IMR-90 (cell line): ENCODE measurements at regions not wholly inside any gene's neighbourhood (a gene's known extent, or its start where the extent isn't known, plus 50 kb on each side); places are given as distances from the start of the nearest gene placed in this dataset.

Source experiments
- ATAC-seq: fragments of 200-7000 bp; cut with Tn5 transposase; 2 replicates; pipeline ENCODE4 v1.9.1; 2020; ENCODE audit warnings: low read depth, mild to moderate bottlenecking, moderate library complexity
- BruUV-seq: library from RNA; stranded (reverse); fragments of 400-500 nt; replicated peaks from 2 replicates; lab custom pipeline; 2021; lab: Mats Ljungman, UMichigan
- CTCF ChIA-PET: fragments of 300-600 bp; formaldehyde crosslinking; extraction: SDS; loops from one replicate; lab custom pipeline; 2021; ENCODE audit warnings: antibody characterized with exemption; lab: Yijun Ruan, JAX
- POLR2A ChIA-PET: fragments of 300-600 bp; sonication (Branson Sonifier 250); formaldehyde crosslinking; loops from one replicate; lab custom pipeline; 2022; ENCODE audit warnings: antibody characterized with exemption; ENCODE audit not compliant: unreplicated experiment; lab: Charles Lee
- DNase-seq: peaks from one replicate; pipeline ENCODE4 v3.0.0; 2013
- H2AFZ ChIP-seq: replicated peaks from 2 replicates; pipeline ENCODE3; 2013; ENCODE audit warnings: low read length, mild to moderate bottlenecking; ENCODE audit not compliant: poor library complexity
- H2AK5ac ChIP-seq: 2 replicates; pipeline ENCODE4 v1.6.1; 2013; ENCODE audit warnings: low read depth, low read length, inconsistent platforms
- H2AK9ac ChIP-seq: replicated peaks from 2 replicates; pipeline ENCODE3; 2013; ENCODE audit warnings: mild to moderate bottlenecking, low read depth, low read length, moderate library complexity; ENCODE audit not compliant: poor library complexity
- H2BK120ac ChIP-seq: 2 replicates; pipeline ENCODE4 v1.6.1; 2013; ENCODE audit warnings: low read depth, low read length, inconsistent platforms
- H2BK15ac ChIP-seq: 3 replicates; pipeline ENCODE4 v1.6.1; 2013; ENCODE audit warnings: low read depth, low read length, inconsistent platforms
- H2BK20ac ChIP-seq: 2 replicates; pipeline ENCODE4 v1.6.1; 2013; ENCODE audit warnings: low read depth, mild to moderate bottlenecking, inconsistent platforms, low read length, moderate library complexity
- H2BK5ac ChIP-seq: 2 replicates; pipeline ENCODE4 v1.6.1; 2013; ENCODE audit warnings: mild to moderate bottlenecking, low read depth, low read length, inconsistent platforms; ENCODE audit not compliant: poor library complexity, severe bottlenecking
- H3K14ac ChIP-seq: replicated peaks from 2 replicates; pipeline ENCODE4 v1.6.1; 2013; ENCODE audit warnings: low read depth, low read length, inconsistent platforms
- H3K18ac ChIP-seq: 2 replicates; pipeline ENCODE4 v1.6.1; 2013; ENCODE audit warnings: low read depth, low read length, control low read depth
- H3K23ac ChIP-seq: 2 replicates; pipeline ENCODE4 v1.6.1; 2013; ENCODE audit warnings: low read depth, low read length, inconsistent platforms
- H3K27ac ChIP-seq: 2 replicates; pipeline ENCODE4 v1.5.1; 2013; ENCODE audit warnings: mild to moderate bottlenecking, control low read depth, low read length; ENCODE audit not compliant: insufficient read depth
- H3K27me3 ChIP-seq: 2 replicates; pipeline ENCODE4 v1.6.1; 2013; ENCODE audit warnings: low read length; ENCODE audit not compliant: control insufficient read depth, insufficient read depth
- H3K36me3 ChIP-seq: 2 replicates; pipeline ENCODE4 v1.6.1; 2013; ENCODE audit warnings: low read length, mixed read lengths; ENCODE audit not compliant: control insufficient read depth, insufficient read depth
- H3K4ac ChIP-seq: 2 replicates; pipeline ENCODE4 v1.6.1; 2013; ENCODE audit warnings: low read depth, low read length, inconsistent platforms
- H3K4me1 ChIP-seq: 2 replicates; pipeline ENCODE4 v1.6.1; 2013; ENCODE audit warnings: low read length, mixed read lengths; ENCODE audit not compliant: control insufficient read depth, insufficient read depth
- H3K4me2 ChIP-seq: 2 replicates; pipeline ENCODE4 v1.6.1; 2013; ENCODE audit warnings: low read depth, mild to moderate bottlenecking, control low read depth, low read length, moderate library complexity
- H3K4me3 ChIP-seq: 2 replicates; pipeline ENCODE4 v1.5.1; 2013; ENCODE audit warnings: low read depth, mild to moderate bottlenecking, control low read depth, low read length, moderate library complexity; ENCODE audit not compliant: insufficient read depth
- H3K56ac ChIP-seq: 2 replicates; pipeline ENCODE4 v1.6.1; 2013; ENCODE audit warnings: low read length, inconsistent platforms; ENCODE audit not compliant: insufficient read depth; ENCODE audit errors: extremely low read depth
- H3K79me1 ChIP-seq, 2 experiments: 2 replicates each; pipeline ENCODE4 v1.6.1; 2013; ENCODE audit warnings: low read length in 2 of 2, inconsistent platforms in 1 of 2, low read depth in 1 of 2
- H3K9ac ChIP-seq: 2 replicates; pipeline ENCODE4 v1.6.1; 2013; ENCODE audit warnings: low read depth, low read length, control low read depth
- H3K9me1 ChIP-seq: 2 replicates; pipeline ENCODE4 v1.6.1; 2013; ENCODE audit warnings: low read length, inconsistent platforms; ENCODE audit not compliant: insufficient read depth
- H3K9me3 ChIP-seq: 2 replicates; pipeline ENCODE4 v1.6.1; 2013; ENCODE audit warnings: low read length; ENCODE audit not compliant: control insufficient read depth, insufficient read depth
- H4K20me1 ChIP-seq: 2 replicates; pipeline ENCODE4 v1.6.1; 2013; ENCODE audit warnings: low read length, inconsistent platforms; ENCODE audit not compliant: insufficient read depth
- H4K5ac ChIP-seq: 2 replicates; pipeline ENCODE4 v1.6.1; 2013; ENCODE audit warnings: mild to moderate bottlenecking, low read depth, low read length, control low read depth
- H4K8ac ChIP-seq, 2 experiments: 2 replicates each; pipeline ENCODE4 v1.6.1; 2013; ENCODE audit warnings: low read depth in 2 of 2, low read length in 2 of 2, control low read depth in 1 of 2, inconsistent platforms in 1 of 2
- H4K91ac ChIP-seq: 2 replicates; pipeline ENCODE4 v1.6.1; 2013; ENCODE audit warnings: low read depth, low read length, inconsistent platforms; ENCODE audit not compliant: insufficient read depth
- BHLHE40 ChIP-seq: fragments of 150-350 bp; IDR thresholded peaks from 2 replicates; pipeline ENCODE4 v1.6.1; 2016; ENCODE audit warnings: mild to moderate bottlenecking, low read depth, low read length
- CEBPB ChIP-seq: IDR thresholded peaks from 2 replicates; pipeline ENCODE4 v1.6.1; 2012; ENCODE audit warnings: low read depth, low read length, improper control_type of control experiment
- CHD1 ChIP-seq: IDR thresholded peaks from 2 replicates; pipeline ENCODE4 v1.6.1; 2012; ENCODE audit warnings: low read depth, low read length, improper control_type of control experiment
- ELK1 ChIP-seq: fragments of 150-350 bp; IDR thresholded peaks from 2 replicates; pipeline ENCODE4 v1.6.1; 2016; ENCODE audit warnings: low read depth, mild to moderate bottlenecking, low read length, moderate library complexity, borderline replicate concordance
- FOS ChIP-seq: fragments of 150-350 bp; IDR thresholded peaks from 2 replicates; pipeline ENCODE4 v1.6.1; 2016; ENCODE audit warnings: low read depth, low read length
- MAFK ChIP-seq: IDR thresholded peaks from 2 replicates; pipeline ENCODE4 v1.6.1; 2012; ENCODE audit warnings: low read depth, low read length, improper control_type of control experiment
- MAZ ChIP-seq: IDR thresholded peaks from 2 replicates; pipeline ENCODE4 v1.6.1; 2012; ENCODE audit warnings: low read depth, mild to moderate bottlenecking, low read length, improper control_type of control experiment, moderate library complexity, borderline replicate concordance
- MXI1 ChIP-seq: IDR thresholded peaks from 2 replicates; pipeline ENCODE4 v1.6.1; 2012; ENCODE audit warnings: low read depth, mild to moderate bottlenecking, low read length, moderate library complexity, borderline replicate concordance
- NFE2L2 ChIP-seq: fragments of 150-350 bp; IDR thresholded peaks from 2 replicates; pipeline ENCODE4 v1.6.1; 2016; ENCODE audit warnings: low read depth, mild to moderate bottlenecking, low read length
- POLR2A ChIP-seq: IDR thresholded peaks from 2 replicates; pipeline ENCODE4 v1.6.1; 2012; ENCODE audit warnings: mild to moderate bottlenecking, low read depth, low read length
- RAD21 ChIP-seq: IDR thresholded peaks from 2 replicates; pipeline ENCODE4 v1.6.1; 2012; ENCODE audit warnings: low read length, improper control_type of control experiment
- RCOR1 ChIP-seq: IDR thresholded peaks from 2 replicates; pipeline ENCODE4 v1.6.1; 2012; ENCODE audit warnings: mild to moderate bottlenecking, low read length, improper control_type of control experiment; ENCODE audit not compliant: insufficient replicate concordance
- RFX5 ChIP-seq: IDR thresholded peaks from 2 replicates; pipeline ENCODE4 v1.8.0; 2012; ENCODE audit warnings: low read depth, mild to moderate bottlenecking, low read length, moderate library complexity
- SMC3 ChIP-seq: fragments of 150-350 bp; IDR thresholded peaks from 2 replicates; pipeline ENCODE4 v1.6.1; 2016; ENCODE audit warnings: low read depth, mild to moderate bottlenecking, antibody characterized with exemption, low read length, moderate library complexity
- USF2 ChIP-seq: fragments of 150-350 bp; IDR thresholded peaks from 2 replicates; pipeline ENCODE4 v1.6.1; 2017; ENCODE audit warnings: mild to moderate bottlenecking, antibody characterized with exemption, low read length, low read depth
- WGBS, 2 experiments: methylation state at CpG; one replicate each; pipeline versions ENCODE4 v1.1.5 to v1.1.7; 2013; ENCODE audit warnings: missing lambda C conversion rate in 2 of 2; ENCODE audit not compliant: insufficient read length in 1 of 2; ENCODE audit errors: extremely low coverage in 2 of 2; 5-methylcytosine and 5-hydroxymethylcytosine counted together
- dilution Hi-C: fragments of 300-500 bp; cut with HindIII; formaldehyde crosslinking; loops from one replicate; pipeline ENCODE4 v1.14.3; 2018; ENCODE audit warnings: low sequenced_read_pairs; ENCODE audit not compliant: unreplicated experiment
- in situ Hi-C: fragments of 300-500 bp; cut with MboI; formaldehyde crosslinking; loops from 3 replicates; pipeline ENCODE4 v1.14.3; 2019; ENCODE audit warnings: low sequenced_read_pairs, inconsistent platforms, mixed read lengths
- intact Hi-C: fragments of 100-400 bp; cut with micrococcal nuclease; formaldehyde crosslinking; loops from 2 replicates; pipeline ENCODE4 v1.10.0; 2022
- TF ChIP-seq, protein P1 (sequence below): conservative IDR thresholded peaks from 2 replicates; pipeline ENCODE4 v1.5.1; 2012; ENCODE audit warnings: mild to moderate bottlenecking, low read depth, low read length, improper control_type of control experiment

- Histone ChIP-seq H2BK120ac (no peak overlapping the region), H3K27ac (no peak overlapping the region), H2AFZ (no peak overlapping the region), H3K9me3 (no peaks in the 10 kb centered on the region), H3K9ac (no peak overlapping the region), H4K20me1 (no peaks in the 10 kb centered on the region), H3K79me1 (no peaks in the 10 kb centered on the region), H3K4ac (no peak overlapping the region), H3K14ac (no peak overlapping the region), H3K4me3 (no peak overlapping the region), H4K8ac (no peak overlapping the region), H3K27me3 (no peaks in the 10 kb centered on the region), H2BK20ac (no peak overlapping the region), H3K4me1 (peaks cover 19% of the 10 kb centered on the region), H4K91ac (0 out of 2 replicates have a peak overlapping the region, but pooled peaks have one; percentile 11), H2BK15ac (no peak overlapping the region; the same call in 2 of the 3 replicates), H3K9me1 (peaks cover 26% of the 10 kb centered on the region), H3K36me3 (no peaks in the 10 kb centered on the region), H3K56ac (no peak overlapping the region), H2BK5ac (no peak overlapping the region), H2AK9ac (peak overlapping the region; percentile 55), H4K5ac (no peak overlapping the region), H2AK5ac (peak overlapping the region; percentile 63), H3K18ac (no peak overlapping the region), H3K23ac (no peak overlapping the region), H3K4me2 (no peak overlapping the region)
- no CpG with 5 or more reads among the region's 3 CpGs for WGBS, 2 experiments
- POLR2A ChIA-PET: no interaction called here
- in situ Hi-C loops: no loop called here
- intact Hi-C loops: no loop called here
- dilution Hi-C loops: no loop called here
- no peak for DNase-seq
- CTCF ChIA-PET: interaction anchor here (1.1 kb wide), 1 partner anchor 225 kb away, joined by 3 read pairs; the partner anchor contains the start of gene VEGFA
- TF ChIP-seq NFE2L2: no peak
- TF ChIP-seq CEBPB: no peak
- TF ChIP-seq FOS: no peak
- no peak for TF ChIP-seq USF2
- TF ChIP-seq SMC3: no peak
- no peak for TF ChIP-seq RCOR1
- TF ChIP-seq, protein P1, sequence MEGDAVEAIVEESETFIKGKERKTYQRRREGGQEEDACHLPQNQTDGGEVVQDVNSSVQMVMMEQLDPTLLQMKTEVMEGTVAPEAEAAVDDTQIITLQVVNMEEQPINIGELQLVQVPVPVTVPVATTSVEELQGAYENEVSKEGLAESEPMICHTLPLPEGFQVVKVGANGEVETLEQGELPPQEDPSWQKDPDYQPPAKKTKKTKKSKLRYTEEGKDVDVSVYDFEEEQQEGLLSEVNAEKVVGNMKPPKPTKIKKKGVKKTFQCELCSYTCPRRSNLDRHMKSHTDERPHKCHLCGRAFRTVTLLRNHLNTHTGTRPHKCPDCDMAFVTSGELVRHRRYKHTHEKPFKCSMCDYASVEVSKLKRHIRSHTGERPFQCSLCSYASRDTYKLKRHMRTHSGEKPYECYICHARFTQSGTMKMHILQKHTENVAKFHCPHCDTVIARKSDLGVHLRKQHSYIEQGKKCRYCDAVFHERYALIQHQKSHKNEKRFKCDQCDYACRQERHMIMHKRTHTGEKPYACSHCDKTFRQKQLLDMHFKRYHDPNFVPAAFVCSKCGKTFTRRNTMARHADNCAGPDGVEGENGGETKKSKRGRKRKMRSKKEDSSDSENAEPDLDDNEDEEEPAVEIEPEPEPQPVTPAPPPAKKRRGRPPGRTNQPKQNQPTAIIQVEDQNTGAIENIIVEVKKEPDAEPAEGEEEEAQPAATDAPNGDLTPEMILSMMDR: no peak
- no peak for TF ChIP-seq MAZ
- no peak for TF ChIP-seq BHLHE40
- no peak for TF ChIP-seq MXI1
- no peak for TF ChIP-seq POLR2A
- TF ChIP-seq RAD21: no peak
- no peak for TF ChIP-seq ELK1
- no peak for TF ChIP-seq RFX5
- no peak for TF ChIP-seq CHD1
- no peak for TF ChIP-seq MAFK
- BruUV-seq: no TSS peak
- no peak for ATAC-seq
These were observed 132.1 kb downstream of the MRPL14 start for GRCh38 chr6:43995137-43995536.
